ENCODE measurements at regions not wholly inside any gene's neighbourhood (a gene's known extent, or its start where the extent isn't known, plus 50 kb on each side); places are given as distances from the start of the nearest gene placed in this dataset.

- TF ChIP-seq CHD7 (IDR thresholded peaks at IDR 0.05; ENCODE audit: insufficient replicate concordance, low read length) = no peak
- TF ChIP-seq CTCF (IDR thresholded peaks at IDR 0.05; ENCODE audit: control extremely low read depth in 1 of 3, insufficient read depth in 1 of 3, low read depth in 1 of 3, low read length in 3 of 3) = no peak
- no peak for TF ChIP-seq EZH2 (IDR thresholded peaks at IDR 0.05; ENCODE audit: low read depth, low read length, severe bottlenecking)
These were observed 183.1 kb downstream of the CYLD start (continued) for GRCh38 chr16:50924759-50925545.
